GM18870 (cell line): ENCODE measurements at regions not wholly inside any gene's neighbourhood (a gene's known extent, or its start where the extent isn't known, plus 50 kb on each side); places are given as distances from the start of the nearest gene placed in this dataset.

Source experiments
- ATAC-seq: cut with Tn5 transposase; IDR thresholded peaks from one replicate; pipeline ENCODE4 v1.9.1; 2021; ENCODE audit warnings: moderate library complexity; ENCODE audit not compliant: unreplicated experiment

GRCh38 chrX:78213331-78213730 lies 73.9 kb upstream of the TAF9B start:
- ATAC-seq, result no peak

- ATAC-seq, result peak; percentile 70
Measured at GRCh38 chrX:78199851-78200250, 60.4 kb upstream of the TAF9B start.
